ENCODE measurements at regions not wholly inside any gene's neighbourhood (a gene's known extent, or its start where the extent isn't known, plus 50 kb on each side); places are given as distances from the start of the nearest gene placed in this dataset.

DNA sequence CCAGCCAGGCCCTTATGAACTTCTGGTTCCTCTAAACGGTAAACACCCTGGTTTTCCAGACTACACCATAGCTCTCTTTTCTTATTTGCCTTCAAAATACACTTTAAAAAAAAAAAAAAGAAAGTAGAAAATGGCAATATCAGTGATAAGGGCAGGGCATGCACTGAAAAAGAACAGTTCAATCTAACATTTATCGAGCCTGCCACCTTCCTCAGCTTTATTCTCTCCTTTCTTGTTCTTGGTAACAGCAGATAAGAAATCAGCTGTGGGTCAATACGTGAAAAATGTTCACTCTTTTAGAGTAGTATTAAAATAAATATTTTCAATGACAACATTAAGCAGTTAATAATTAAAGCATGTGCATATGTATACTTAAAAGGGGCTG, 83.1 kb upstream of the ZNF648 start:
- DNase-seq (no peak), ATAC-seq (no peak)
- Histone ChIP-seq H3K4me1 (peaks cover 7 to 63% (median 21%) of the 10 kb centered on the region in 12 donors), H3K4me3 (no peak overlapping the region), H3K9me3 (no peaks in the 10 kb centered on the region), H3K36me3 (no peaks in the 10 kb centered on the region), H3K27ac (peak overlapping the region; percentile 69 to 97 (median 84)), H3K27me3 (no peaks in the 10 kb centered on the region)
- TF ChIP-seq, protein P1, sequence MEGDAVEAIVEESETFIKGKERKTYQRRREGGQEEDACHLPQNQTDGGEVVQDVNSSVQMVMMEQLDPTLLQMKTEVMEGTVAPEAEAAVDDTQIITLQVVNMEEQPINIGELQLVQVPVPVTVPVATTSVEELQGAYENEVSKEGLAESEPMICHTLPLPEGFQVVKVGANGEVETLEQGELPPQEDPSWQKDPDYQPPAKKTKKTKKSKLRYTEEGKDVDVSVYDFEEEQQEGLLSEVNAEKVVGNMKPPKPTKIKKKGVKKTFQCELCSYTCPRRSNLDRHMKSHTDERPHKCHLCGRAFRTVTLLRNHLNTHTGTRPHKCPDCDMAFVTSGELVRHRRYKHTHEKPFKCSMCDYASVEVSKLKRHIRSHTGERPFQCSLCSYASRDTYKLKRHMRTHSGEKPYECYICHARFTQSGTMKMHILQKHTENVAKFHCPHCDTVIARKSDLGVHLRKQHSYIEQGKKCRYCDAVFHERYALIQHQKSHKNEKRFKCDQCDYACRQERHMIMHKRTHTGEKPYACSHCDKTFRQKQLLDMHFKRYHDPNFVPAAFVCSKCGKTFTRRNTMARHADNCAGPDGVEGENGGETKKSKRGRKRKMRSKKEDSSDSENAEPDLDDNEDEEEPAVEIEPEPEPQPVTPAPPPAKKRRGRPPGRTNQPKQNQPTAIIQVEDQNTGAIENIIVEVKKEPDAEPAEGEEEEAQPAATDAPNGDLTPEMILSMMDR (IDR thresholded peaks at IDR 0.05), result no peak
- intact Hi-C loops (cut with DNase I), result loop anchor here in 9 of 10 donors (1.0 to 10.0 kb wide), 10 partner anchors 52 to 252 kb away; partner anchors contain the start of gene GLUL (in 1 of the 9)
- WGBS, 4 donors, result 61 to 65% (median 63%) methylated on average over 3 of the region's 3 CpGs

DNA sequence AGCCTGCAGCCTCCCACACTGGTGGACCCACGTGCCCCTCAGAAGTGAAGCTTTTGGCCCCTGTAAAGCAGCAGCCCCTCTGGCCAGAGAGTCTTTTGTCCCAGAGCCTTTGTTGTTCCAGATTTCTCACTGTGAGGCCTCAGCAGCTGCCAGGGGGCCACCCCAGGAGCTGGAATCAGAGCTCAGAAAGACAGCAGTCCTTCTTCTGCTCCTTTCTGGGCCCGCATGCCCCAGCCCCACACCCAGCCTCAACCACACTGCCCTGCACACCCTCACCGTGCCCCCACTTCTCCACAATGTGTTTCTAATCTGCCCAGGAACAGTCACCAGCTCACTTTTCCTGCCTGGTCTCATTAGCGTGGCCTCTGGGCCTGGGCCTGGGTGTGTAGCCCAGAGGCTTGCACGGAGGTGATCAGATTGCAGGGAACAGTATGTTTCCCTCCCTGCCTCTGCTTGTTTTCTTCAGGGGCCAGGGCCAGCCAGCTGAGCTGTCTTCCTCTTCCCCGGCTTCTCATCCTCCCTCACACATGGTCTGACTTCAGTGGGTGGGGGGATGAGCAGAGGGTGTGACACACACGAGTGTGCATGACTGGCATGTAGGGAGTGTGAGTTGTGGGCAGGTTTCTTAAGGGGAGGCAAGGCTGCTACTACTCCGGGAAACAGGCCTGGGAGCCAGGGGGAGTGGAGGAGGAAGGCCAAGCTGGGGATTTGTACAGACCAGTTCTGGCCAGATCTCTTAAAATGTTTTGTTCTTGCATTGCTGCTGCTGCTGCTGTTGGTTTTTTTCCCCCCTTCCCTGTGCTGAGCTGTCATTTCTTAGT, 82.5 kb upstream of the ZNF648 start:
- H3K36me3 ChIP-seq, result no peaks in the 10 kb centered on the region
- peak; percentile 55 to 81 (median 69) for DNase-seq
- intact Hi-C loops (cut with DNase I), result loop anchor here (1.0 to 10.0 kb wide), 11 partner anchors 53 to 253 kb away; partner anchors contain the start of gene GLUL (in 1 of the 10)
- peak; percentile 81 to 90 (median 85) for ATAC-seq
- WGBS, 4 donors, result 33 to 42% (median 38%) methylated on average over 8 of the region's 8 CpGs
- H3K27me3 ChIP-seq, result peaks cover 0 to 2% (median 0%) of the 10 kb centered on the region in 9 donors
- TF ChIP-seq, protein P1 (IDR thresholded peaks at IDR 0.05), result no peak
- peak in 1 of 2 donors; percentile 18 for TF ChIP-seq POLR2A (IDR thresholded peaks at IDR 0.05)
- peaks cover 7 to 61% (median 21%) of the 10 kb centered on the region in 12 donors for H3K4me1 ChIP-seq
- H3K27ac ChIP-seq, result peak overlapping the region; percentile 69 to 97 (median 84)
- H3K4me3 ChIP-seq, result no peak overlapping the region
- no peaks in the 10 kb centered on the region for H3K9me3 ChIP-seq

DNA sequence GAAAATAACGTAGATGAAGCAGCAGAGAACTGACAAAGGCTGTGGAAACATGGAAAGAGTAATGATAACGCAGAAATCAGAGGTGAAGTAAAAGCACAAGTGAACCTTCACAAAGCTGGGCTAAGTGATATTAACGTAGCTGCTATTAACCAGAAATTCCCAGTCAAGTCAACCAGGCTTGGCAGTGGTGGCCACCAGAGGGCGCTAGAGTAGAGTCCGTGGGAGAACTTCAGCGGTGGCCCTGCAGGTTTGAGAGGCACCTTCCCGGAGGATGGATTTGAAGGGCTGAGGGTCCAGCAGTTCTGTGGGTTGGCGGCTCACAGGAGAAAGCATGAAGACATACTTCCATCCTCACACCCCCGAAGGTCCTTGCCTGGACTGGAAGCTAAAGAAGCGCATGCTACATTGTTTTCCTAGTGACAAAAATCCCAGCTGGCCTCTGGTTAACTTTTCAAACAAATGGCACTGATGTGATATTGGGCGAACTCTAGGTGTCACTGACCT, 81.7 kb upstream of the ZNF648 start:
- ATAC-seq (peak; percentile 58 to 86 (median 74)), DNase-seq (peak; percentile 89 to 95 (median 91))
- intact Hi-C loops (cut with DNase I), result loop anchor here in 9 of 10 donors (1.0 to 10.0 kb wide), 8 partner anchors 54 to 253 kb away; no protein-coding TSS in a partner anchor
- Histone ChIP-seq H3K27ac (peak overlapping the region; percentile 69 to 97 (median 84)), H3K27me3 (peaks cover 0 to 5% (median 0%) of the 10 kb centered on the region in 9 donors), H3K9me3 (no peaks in the 10 kb centered on the region), H3K4me1 (peaks cover 7 to 53% (median 21%) of the 10 kb centered on the region in 12 donors), H3K36me3 (no peaks in the 10 kb centered on the region), H3K4me3 (no peak overlapping the region)
- WGBS, 4 donors, result 14 to 19% (median 16%) methylated on average over 11 of the region's 11 CpGs
- TF ChIP-seq POLR2A (IDR thresholded peaks at IDR 0.05), result no peak
- TF ChIP-seq, protein P1 (IDR thresholded peaks at IDR 0.05), result peak; percentile 87 to 98 (median 96)

DNA sequence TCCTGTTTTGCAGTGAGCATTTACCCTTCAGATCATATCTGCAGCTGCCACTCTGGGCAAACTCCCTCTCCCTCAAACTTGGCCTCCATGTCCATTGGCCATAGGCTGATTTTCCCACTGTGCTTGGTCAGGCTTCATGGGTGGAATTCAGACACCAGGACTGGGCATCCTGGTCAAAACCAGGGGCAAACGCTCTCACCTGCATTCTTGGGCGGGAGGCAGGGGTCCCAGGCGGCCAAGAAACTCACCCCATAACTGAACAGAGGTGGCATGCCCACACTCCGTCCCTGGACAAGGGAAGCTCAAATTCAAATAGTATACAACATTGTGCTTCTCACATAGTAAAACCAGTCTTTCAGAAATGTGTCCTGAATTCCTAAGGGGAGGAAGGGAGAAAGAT, 81.1 kb upstream of the ZNF648 start:
- intact Hi-C loops (cut with DNase I), result loop anchor here in 9 of 10 donors (1.0 to 10.0 kb wide), 8 partner anchors 55 to 254 kb away; no protein-coding TSS in a partner anchor
- H3K36me3 ChIP-seq, result no peaks in the 10 kb centered on the region
- WGBS, 4 donors, result 75 to 83% (median 78%) methylated on average over 4 of the region's 4 CpGs
- no peak for ATAC-seq
- H3K9me3 ChIP-seq, result no peaks in the 10 kb centered on the region
- H3K4me1 ChIP-seq, result peaks cover 7 to 53% (median 21%) of the 10 kb centered on the region in 12 donors
- DNase-seq, result no peak
- peak overlapping the region in 2 of 12 donors; percentile 91 to 97 for H3K27ac ChIP-seq
- H3K4me3 ChIP-seq, result no peak overlapping the region
- TF ChIP-seq POLR2A (IDR thresholded peaks at IDR 0.05), result no peak
- TF ChIP-seq, protein P1 (IDR thresholded peaks at IDR 0.05), result no peak
- peaks cover 0 to 5% (median 0%) of the 10 kb centered on the region in 9 donors for H3K27me3 ChIP-seq

All from heart left ventricle (tissue), 16 donors.